GM12874 (cell line): ENCODE measurements at regions not wholly inside any gene's neighbourhood (a gene's known extent, or its start where the extent isn't known, plus 50 kb on each side); places are given as distances from the start of the nearest gene placed in this dataset.

Experiments
- TF ChIP-seq, protein P1 (sequence below): IDR thresholded peaks from 2 replicates; pipeline ENCODE4 v1.5.1; 2011; ENCODE audit warnings: low read depth, mild to moderate bottlenecking, control low read depth, low read length, moderate library complexity; ENCODE audit not compliant: insufficient read depth

DNA sequence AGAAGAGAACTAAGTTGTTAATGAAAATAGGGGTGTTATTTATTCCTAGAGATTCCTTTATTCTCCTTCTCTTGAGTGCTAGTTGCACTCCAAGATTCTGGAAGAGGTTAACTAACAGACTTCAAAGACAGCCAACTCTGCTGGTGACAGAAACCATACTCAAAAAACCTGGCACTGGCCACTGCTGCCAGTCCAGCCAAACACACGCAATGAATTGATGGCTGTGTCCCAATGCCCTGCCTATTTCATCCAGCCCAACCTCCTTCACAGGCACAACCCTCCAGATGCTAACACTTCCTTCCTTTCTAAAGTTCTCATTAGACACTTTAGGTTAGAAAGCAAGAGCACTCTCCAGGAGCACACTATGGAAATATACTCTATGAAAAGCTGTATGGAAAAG lies 150.8 kb upstream of the C11orf58 start:
- TF ChIP-seq, protein P1, sequence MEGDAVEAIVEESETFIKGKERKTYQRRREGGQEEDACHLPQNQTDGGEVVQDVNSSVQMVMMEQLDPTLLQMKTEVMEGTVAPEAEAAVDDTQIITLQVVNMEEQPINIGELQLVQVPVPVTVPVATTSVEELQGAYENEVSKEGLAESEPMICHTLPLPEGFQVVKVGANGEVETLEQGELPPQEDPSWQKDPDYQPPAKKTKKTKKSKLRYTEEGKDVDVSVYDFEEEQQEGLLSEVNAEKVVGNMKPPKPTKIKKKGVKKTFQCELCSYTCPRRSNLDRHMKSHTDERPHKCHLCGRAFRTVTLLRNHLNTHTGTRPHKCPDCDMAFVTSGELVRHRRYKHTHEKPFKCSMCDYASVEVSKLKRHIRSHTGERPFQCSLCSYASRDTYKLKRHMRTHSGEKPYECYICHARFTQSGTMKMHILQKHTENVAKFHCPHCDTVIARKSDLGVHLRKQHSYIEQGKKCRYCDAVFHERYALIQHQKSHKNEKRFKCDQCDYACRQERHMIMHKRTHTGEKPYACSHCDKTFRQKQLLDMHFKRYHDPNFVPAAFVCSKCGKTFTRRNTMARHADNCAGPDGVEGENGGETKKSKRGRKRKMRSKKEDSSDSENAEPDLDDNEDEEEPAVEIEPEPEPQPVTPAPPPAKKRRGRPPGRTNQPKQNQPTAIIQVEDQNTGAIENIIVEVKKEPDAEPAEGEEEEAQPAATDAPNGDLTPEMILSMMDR: no peak

DNA sequence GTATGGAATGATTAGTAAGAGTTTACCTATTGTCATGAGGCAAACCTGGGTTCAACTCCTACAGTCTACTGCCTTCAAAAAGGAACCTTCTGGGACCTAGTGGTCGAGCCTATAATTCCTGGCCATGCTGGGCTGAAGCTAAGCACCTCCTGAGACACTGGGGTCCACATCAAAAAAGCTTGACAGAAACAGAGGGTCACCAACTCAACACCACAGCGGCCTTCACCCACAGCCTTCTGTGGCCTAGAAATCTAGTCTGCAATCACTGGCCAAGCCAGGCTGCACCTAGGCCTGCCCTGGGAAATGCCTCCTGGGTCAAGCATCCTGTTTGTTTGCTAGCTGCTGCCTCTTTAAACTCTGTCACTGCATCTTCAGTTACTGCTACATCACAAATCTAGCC lies 153.9 kb upstream of the C11orf58 start:
- TF ChIP-seq, protein P1: no peak

DNA sequence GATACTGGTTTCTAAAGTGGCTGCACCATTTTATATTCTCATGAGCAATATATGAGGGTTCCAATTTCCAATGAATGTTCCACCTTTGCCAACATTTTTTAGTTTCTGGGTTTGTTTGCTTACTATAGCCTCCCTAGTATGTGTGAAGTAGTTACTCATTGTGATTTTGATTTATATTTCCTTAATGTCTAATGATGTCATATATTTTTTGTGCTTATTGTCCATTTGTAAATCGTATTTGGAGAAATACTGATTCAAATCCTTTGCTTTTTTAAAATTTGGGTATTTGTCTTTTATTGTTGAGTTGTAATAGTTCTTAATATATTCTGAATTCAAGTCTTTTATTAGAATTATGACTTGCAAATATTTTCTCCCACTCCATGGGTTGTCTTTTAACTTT lies 161.0 kb upstream of the C11orf58 start:
- TF ChIP-seq, protein P1: no peak

DNA sequence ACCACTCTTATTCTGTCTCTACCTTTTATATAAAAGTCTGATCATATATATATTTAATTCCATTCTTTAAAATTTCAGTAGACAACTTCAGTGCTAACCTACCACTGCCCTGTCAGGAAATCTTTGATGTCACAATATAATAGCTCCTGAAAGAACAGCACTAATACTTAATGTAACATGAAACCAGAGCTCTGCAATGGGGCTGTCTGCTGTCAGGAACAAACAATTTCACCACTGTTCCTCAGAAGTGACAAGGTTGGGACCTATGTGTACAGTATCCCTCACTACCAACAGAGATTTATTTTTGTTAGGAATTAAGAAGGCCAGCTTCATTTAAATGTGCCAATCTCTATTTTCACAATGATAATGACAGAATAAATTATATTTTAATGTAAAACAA lies 165.5 kb upstream of the C11orf58 start:
- TF ChIP-seq, protein P1: no peak

DNA sequence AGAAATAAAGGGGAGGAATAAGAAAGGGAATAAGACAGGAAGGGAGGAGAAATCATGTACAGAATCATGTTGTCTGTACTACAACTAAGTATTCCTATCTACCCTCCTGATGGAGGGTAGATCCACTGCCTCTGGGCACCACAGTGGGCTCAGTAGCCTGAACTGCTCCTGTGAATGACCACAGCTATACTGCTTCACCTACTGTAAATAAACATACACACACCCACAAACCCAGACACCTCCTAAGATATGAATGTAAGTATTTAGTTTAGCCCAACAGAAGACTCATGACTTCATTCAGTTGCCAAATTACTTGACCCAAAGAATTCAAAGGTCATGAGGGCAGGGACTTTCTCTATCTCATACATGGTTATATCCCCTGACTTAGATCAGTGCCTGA lies 177.3 kb upstream of the C11orf58 start:
- TF ChIP-seq, protein P1: no peak

DNA sequence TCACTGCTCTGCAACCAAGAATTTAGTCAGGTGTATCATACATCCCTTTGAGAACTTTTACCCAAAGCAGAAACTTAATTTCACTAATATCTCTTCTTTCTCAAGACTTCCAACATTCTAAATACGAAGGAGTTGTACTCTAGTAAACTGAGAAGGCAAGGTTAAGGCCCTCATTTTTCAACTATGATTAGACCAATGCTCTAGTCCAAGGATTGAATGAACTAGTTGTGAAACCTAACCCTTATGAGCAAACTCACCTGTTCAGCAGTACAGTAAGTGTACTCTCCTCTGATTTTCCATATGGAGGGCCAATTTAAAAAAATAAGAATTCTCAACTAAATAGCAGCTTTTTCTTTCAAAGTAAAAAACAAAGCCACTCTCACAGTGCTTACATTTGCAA lies 180.0 kb upstream of the C11orf58 start:
- TF ChIP-seq, protein P1: no peak

DNA sequence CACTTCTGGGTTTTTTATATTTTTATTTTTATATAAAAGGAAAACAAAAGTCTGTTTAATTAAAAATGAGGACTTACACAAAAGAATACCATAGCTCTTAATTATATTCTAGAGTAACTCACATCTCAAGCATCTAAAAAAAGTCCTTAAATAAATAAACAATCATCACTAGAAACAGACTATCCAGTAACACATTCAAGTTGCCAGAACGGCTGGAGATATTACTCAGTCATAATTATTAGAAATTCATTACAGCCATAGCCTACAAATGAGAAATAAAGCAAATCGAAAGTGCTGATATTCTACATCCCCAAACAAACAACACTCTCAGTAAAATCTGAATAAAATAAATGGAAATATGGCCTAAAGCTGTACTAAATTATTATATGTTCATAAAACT lies 182.5 kb upstream of the C11orf58 start:
- TF ChIP-seq, protein P1: no peak

DNA sequence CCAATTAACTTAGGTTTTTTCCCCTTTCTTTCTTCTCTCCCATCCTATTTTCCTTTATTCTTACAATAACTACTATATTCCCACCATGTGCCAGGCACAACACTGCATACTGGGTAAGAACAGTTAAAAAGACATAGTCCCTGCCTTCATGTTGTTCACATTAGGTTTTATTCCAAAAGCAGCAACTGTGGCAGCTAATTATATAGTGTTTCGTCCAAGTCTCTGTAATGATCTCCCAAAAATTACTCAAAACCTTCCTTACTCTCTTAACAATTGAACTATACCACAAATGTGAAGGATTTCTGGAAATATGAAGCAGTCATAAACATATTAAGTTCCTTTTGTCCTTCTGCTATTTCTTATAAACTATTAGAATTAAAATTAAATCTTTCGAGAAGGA lies 184.1 kb upstream of the C11orf58 start:
- TF ChIP-seq, protein P1: no peak
